ENCODE measurements at regions not wholly inside any gene's neighbourhood (a gene's known extent, or its start where the extent isn't known, plus 50 kb on each side); places are given as distances from the start of the nearest gene placed in this dataset.

DNA sequence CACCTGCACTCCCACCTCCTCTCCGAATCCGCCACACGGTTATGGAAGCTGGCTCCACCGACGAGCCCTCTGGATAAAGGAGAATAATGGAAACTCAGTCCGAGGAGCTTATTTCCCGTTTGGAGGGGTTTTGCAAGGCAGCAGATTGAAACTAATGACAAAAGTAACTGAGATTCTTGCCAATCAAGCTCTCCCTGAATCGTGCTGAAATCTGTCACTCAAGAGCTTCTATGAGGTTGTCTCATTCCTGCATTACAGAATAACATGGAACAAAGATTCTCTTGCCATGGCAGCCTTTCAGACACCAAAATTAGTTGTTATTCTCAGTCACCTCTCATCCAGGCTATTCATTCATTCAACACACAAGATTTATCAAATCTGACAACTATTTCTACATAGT, 405.9 kb downstream of the SOX9 start:
- no peaks in the 10 kb centered on the region for H3K9me3 ChIP-seq (ENCODE audit: low read depth, low read length, poor library complexity, severe bottlenecking)
- no TSS peak for BruUV-seq (replicated peaks)
- no peak for DNase-seq (ENCODE audit: low spot score)
- H3K4me3 ChIP-seq (ENCODE audit: low read depth, low read length, poor library complexity, severe bottlenecking): no peak overlapping the region
- H3K27ac ChIP-seq (ENCODE audit: low read depth, low read length, poor library complexity, severe bottlenecking): no peak overlapping the region
- H3K36me3 ChIP-seq (ENCODE audit: insufficient read depth, low read length, poor library complexity, severe bottlenecking): no peaks in the 10 kb centered on the region
- H3K4me1 ChIP-seq (ENCODE audit: insufficient read depth, low read length, poor library complexity, severe bottlenecking): no peaks in the 10 kb centered on the region
- POLR2A ChIA-PET (ENCODE audit: low non-redundant PET): no interaction called here
- no peaks in the 10 kb centered on the region for H3K27me3 ChIP-seq (replicated peaks; ENCODE audit: insufficient read depth, low read depth, low read length, poor library complexity)
- intact Hi-C loops (cut with micrococcal nuclease; ENCODE audit: unreplicated experiment): no loop called here
- TF ChIP-seq CTCF (conservative IDR thresholded peaks at IDR 0.05; ENCODE audit: low read depth, low read length) (no peak), EZH2 (IDR thresholded peaks at IDR 0.05; ENCODE audit: borderline replicate concordance, low read depth, low read length, poor library complexity, severe bottlenecking) (no peak)
- CTCF ChIA-PET: interaction anchor here (0.6 kb wide), 1 partner anchor 1836 kb away, joined by 3 read pairs; no protein-coding TSS in a partner anchor

- no peak overlapping the region for H3K4me3 ChIP-seq (ENCODE audit: low read depth, low read length, poor library complexity, severe bottlenecking)
- intact Hi-C loops (cut with micrococcal nuclease; ENCODE audit: unreplicated experiment): no loop called here
- H3K9me3 ChIP-seq (ENCODE audit: low read depth, low read length, poor library complexity, severe bottlenecking): no peaks in the 10 kb centered on the region
- H3K27me3 ChIP-seq (replicated peaks; ENCODE audit: insufficient read depth, low read depth, low read length, poor library complexity): no peaks in the 10 kb centered on the region
- H3K4me1 ChIP-seq (ENCODE audit: insufficient read depth, low read length, poor library complexity, severe bottlenecking): no peaks in the 10 kb centered on the region
- POLR2A ChIA-PET (ENCODE audit: low non-redundant PET): interaction anchor here (0.6 kb wide), 1 partner anchor 10 kb away, joined by 3 read pairs; no protein-coding TSS in a partner anchor
- no peak overlapping the region for H3K27ac ChIP-seq (ENCODE audit: low read depth, low read length, poor library complexity, severe bottlenecking)
- no TSS peak for BruUV-seq (replicated peaks)
- CTCF ChIA-PET: no interaction called here
- TF ChIP-seq EZH2 (IDR thresholded peaks at IDR 0.05; ENCODE audit: borderline replicate concordance, low read depth, low read length, poor library complexity, severe bottlenecking) (no peak), CTCF (conservative IDR thresholded peaks at IDR 0.05; ENCODE audit: low read depth, low read length) (no peak)
- DNase-seq (ENCODE audit: low spot score): no peak
- no peaks in the 10 kb centered on the region for H3K36me3 ChIP-seq (ENCODE audit: insufficient read depth, low read length, poor library complexity, severe bottlenecking)
These were observed 407.0 kb downstream of the SOX9 start for GRCh38 chr17:72527789-72528188.

DNA sequence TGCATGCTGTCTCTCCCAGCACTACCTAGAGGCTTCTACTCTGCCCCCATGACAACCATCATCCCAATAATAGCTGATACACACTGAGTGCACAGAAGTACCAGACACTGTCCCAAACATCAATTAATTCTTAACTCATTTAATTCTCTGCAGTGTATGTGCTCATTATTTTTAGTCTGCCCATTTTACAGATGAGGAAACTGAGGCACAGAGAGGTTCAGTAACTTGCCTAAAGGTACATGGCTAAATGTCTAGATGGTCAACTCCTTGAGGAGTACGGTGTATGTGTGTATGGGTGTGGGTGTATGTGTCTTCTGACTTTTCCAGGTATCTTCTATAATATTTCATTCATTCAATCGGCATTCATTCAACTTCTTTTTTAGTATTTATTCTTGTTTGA, 407.9 kb downstream of the SOX9 start:
- no TSS peak for BruUV-seq (replicated peaks)
- no peak overlapping the region for H3K4me3 ChIP-seq (ENCODE audit: low read depth, low read length, poor library complexity, severe bottlenecking)
- no peak for DNase-seq (ENCODE audit: low spot score)
- intact Hi-C loops (cut with micrococcal nuclease; ENCODE audit: unreplicated experiment): no loop called here
- no peaks in the 10 kb centered on the region for H3K9me3 ChIP-seq (ENCODE audit: low read depth, low read length, poor library complexity, severe bottlenecking)
- TF ChIP-seq CTCF (conservative IDR thresholded peaks at IDR 0.05; ENCODE audit: low read depth, low read length): no peak
- TF ChIP-seq EZH2 (IDR thresholded peaks at IDR 0.05; ENCODE audit: borderline replicate concordance, low read depth, low read length, poor library complexity, severe bottlenecking): no peak
- no peak overlapping the region for H3K27ac ChIP-seq (ENCODE audit: low read depth, low read length, poor library complexity, severe bottlenecking)
- ChIA-PET CTCF (no interaction called here), POLR2A (ENCODE audit: low non-redundant PET) (no interaction called here)
- no peaks in the 10 kb centered on the region for H3K27me3 ChIP-seq (replicated peaks; ENCODE audit: insufficient read depth, low read depth, low read length, poor library complexity)
- no peaks in the 10 kb centered on the region for H3K4me1 ChIP-seq (ENCODE audit: insufficient read depth, low read length, poor library complexity, severe bottlenecking)
- no peaks in the 10 kb centered on the region for H3K36me3 ChIP-seq (ENCODE audit: insufficient read depth, low read length, poor library complexity, severe bottlenecking)

Measured in A673 (cell line).